ENCODE measurements at regions not wholly inside any gene's neighbourhood (a gene's known extent, or its start where the extent isn't known, plus 50 kb on each side); places are given as distances from the start of the nearest gene placed in this dataset.

DNA sequence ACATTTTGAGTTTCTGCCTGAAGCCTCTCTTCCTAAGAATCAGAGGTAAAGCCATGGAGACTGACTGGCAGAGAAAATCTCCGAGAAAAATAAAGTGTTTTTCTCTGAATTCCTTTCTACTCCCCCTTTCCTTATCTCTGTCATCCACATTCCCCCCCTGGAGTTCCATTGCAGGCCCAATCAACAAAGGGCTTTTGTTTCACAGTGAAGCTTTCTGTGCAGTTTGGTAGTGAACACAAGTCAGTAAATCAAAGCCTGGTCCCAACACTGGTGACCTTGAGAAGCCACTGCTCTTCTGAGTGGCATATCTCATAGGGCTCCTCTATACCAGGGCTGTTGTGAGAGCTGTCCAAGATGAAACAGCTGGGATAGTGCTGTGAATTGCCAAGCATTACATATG is 228.4 kb downstream of the SEC16B start:
- H3K4me2 ChIP-seq (ENCODE audit: extremely low read depth, insufficient read depth, low read length) = no peak overlapping the region
- no peaks in the 10 kb centered on the region for H3K27me3 ChIP-seq (ENCODE audit: control insufficient read depth, insufficient read depth, low read length)
- no peak for TF ChIP-seq EZH2 (IDR thresholded peaks at IDR 0.05; ENCODE audit: low read length, missing control alignments)
- TF ChIP-seq, protein P1, sequence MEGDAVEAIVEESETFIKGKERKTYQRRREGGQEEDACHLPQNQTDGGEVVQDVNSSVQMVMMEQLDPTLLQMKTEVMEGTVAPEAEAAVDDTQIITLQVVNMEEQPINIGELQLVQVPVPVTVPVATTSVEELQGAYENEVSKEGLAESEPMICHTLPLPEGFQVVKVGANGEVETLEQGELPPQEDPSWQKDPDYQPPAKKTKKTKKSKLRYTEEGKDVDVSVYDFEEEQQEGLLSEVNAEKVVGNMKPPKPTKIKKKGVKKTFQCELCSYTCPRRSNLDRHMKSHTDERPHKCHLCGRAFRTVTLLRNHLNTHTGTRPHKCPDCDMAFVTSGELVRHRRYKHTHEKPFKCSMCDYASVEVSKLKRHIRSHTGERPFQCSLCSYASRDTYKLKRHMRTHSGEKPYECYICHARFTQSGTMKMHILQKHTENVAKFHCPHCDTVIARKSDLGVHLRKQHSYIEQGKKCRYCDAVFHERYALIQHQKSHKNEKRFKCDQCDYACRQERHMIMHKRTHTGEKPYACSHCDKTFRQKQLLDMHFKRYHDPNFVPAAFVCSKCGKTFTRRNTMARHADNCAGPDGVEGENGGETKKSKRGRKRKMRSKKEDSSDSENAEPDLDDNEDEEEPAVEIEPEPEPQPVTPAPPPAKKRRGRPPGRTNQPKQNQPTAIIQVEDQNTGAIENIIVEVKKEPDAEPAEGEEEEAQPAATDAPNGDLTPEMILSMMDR (conservative IDR thresholded peaks at IDR 0.05 in 1 of 2, IDR thresholded peaks at IDR 0.05 in 1 of 2; ENCODE audit: low read depth in 1 of 2, low read length in 2 of 2) = no peak
- H3K79me2 ChIP-seq (ENCODE audit: control insufficient read depth, insufficient read depth, low read length) = no peaks in the 10 kb centered on the region
- H3K9me3 ChIP-seq (ENCODE audit: control insufficient read depth, insufficient read depth, low read depth, low read length) = no peaks in the 10 kb centered on the region
- DNase-seq (ENCODE audit: low read depth in 2 of 2) = no peak
- H3K9ac ChIP-seq (ENCODE audit: insufficient read depth, low read length) = no peak overlapping the region
- H3K4me3 ChIP-seq (replicated peaks in 1 of 4; ENCODE audit: control extremely low read depth in 1 of 4, insufficient read depth in 1 of 4, low read depth in 3 of 4, low read length in 4 of 4) = no peak overlapping the region
- no peak overlapping the region for H2AFZ ChIP-seq (ENCODE audit: low read length)
- no peaks in the 10 kb centered on the region for H3K4me1 ChIP-seq (ENCODE audit: control insufficient read depth, extremely low read depth, insufficient read depth, low read length)
- H3K36me3 ChIP-seq (ENCODE audit: control insufficient read depth, insufficient read depth, low read length) = no peaks in the 10 kb centered on the region
- H4K20me1 ChIP-seq (ENCODE audit: control insufficient read depth, extremely low read depth, insufficient read depth, low read length) = no peaks in the 10 kb centered on the region
- no peak overlapping the region for H3K27ac ChIP-seq (ENCODE audit: insufficient read depth, low read length)

DNA sequence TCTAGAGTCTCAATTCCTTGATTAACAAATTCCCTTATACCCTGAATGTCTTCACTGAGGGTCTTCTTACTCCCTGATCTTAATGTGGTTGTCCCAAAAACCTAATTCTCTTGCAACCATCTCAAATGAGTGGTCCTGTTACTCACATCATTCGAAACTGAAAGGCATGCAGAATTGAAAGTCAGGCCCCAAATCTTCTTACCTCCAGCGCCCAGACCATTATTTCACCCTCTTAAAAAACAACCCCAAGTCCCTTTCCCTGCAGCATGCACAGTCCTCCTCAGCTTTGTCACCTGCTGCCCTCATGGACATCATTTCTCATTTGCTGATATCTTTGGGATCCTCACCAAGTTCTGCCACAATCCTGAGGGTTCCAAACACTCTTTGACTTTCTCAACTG is 230.1 kb downstream of the SEC16B start:
- H2AFZ ChIP-seq (ENCODE audit: low read length) = no peak overlapping the region
- no peak overlapping the region for H3K4me3 ChIP-seq (replicated peaks in 1 of 4; ENCODE audit: control extremely low read depth in 1 of 4, insufficient read depth in 1 of 4, low read depth in 3 of 4, low read length in 4 of 4)
- H3K9me3 ChIP-seq (ENCODE audit: control insufficient read depth, insufficient read depth, low read depth, low read length) = no peaks in the 10 kb centered on the region
- H3K4me1 ChIP-seq (ENCODE audit: control insufficient read depth, extremely low read depth, insufficient read depth, low read length) = no peaks in the 10 kb centered on the region
- TF ChIP-seq EZH2 (IDR thresholded peaks at IDR 0.05; ENCODE audit: low read length, missing control alignments) = no peak
- TF ChIP-seq, protein P1 (conservative IDR thresholded peaks at IDR 0.05 in 1 of 2, IDR thresholded peaks at IDR 0.05 in 1 of 2; ENCODE audit: low read depth in 1 of 2, low read length in 2 of 2) = no peak
- no peaks in the 10 kb centered on the region for H3K79me2 ChIP-seq (ENCODE audit: control insufficient read depth, insufficient read depth, low read length)
- no peaks in the 10 kb centered on the region for H3K36me3 ChIP-seq (ENCODE audit: control insufficient read depth, insufficient read depth, low read length)
- no peak overlapping the region for H3K27ac ChIP-seq (ENCODE audit: insufficient read depth, low read length)
- DNase-seq (ENCODE audit: low read depth in 2 of 2) = no peak
- no peak overlapping the region for H3K9ac ChIP-seq (ENCODE audit: insufficient read depth, low read length)
- H3K27me3 ChIP-seq (ENCODE audit: control insufficient read depth, insufficient read depth, low read length) = no peaks in the 10 kb centered on the region
- no peak overlapping the region for H3K4me2 ChIP-seq (ENCODE audit: extremely low read depth, insufficient read depth, low read length)
- H4K20me1 ChIP-seq (ENCODE audit: control insufficient read depth, extremely low read depth, insufficient read depth, low read length) = no peaks in the 10 kb centered on the region

DNA sequence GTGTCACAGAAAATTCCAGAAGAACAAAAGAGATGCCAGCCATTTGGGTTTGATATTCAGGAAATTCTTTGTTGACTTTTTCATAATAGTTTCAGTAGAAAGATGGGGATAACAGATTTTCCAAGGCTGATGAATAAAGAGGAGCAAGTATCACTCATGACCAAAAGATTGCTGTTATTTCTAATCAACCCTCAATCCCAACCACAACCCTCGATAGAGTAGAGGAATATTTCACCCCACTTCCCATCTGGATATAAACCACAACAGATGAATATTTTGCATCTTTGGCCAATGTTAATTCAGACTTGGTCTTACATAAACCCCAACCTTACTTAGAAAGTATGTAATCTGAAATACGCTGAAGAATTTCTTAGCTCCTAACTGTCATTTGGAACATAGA is 232.4 kb downstream of the SEC16B start:
- no peak overlapping the region for H2AFZ ChIP-seq (ENCODE audit: low read length)
- peak in 1 of 2 donors; percentile 5 for DNase-seq (ENCODE audit: low read depth in 2 of 2)
- no peaks in the 10 kb centered on the region for H4K20me1 ChIP-seq (ENCODE audit: control insufficient read depth, extremely low read depth, insufficient read depth, low read length)
- no peaks in the 10 kb centered on the region for H3K27me3 ChIP-seq (ENCODE audit: control insufficient read depth, insufficient read depth, low read length)
- no peak overlapping the region for H3K27ac ChIP-seq (ENCODE audit: insufficient read depth, low read length)
- no peak overlapping the region for H3K9ac ChIP-seq (ENCODE audit: insufficient read depth, low read length)
- H3K4me2 ChIP-seq (ENCODE audit: extremely low read depth, insufficient read depth, low read length) = no peak overlapping the region
- no peak for TF ChIP-seq EZH2 (IDR thresholded peaks at IDR 0.05; ENCODE audit: low read length, missing control alignments)
- TF ChIP-seq, protein P1 (conservative IDR thresholded peaks at IDR 0.05 in 1 of 2, IDR thresholded peaks at IDR 0.05 in 1 of 2; ENCODE audit: low read depth in 1 of 2, low read length in 2 of 2) = no peak
- no peak overlapping the region for H3K4me3 ChIP-seq (replicated peaks in 1 of 4; ENCODE audit: control extremely low read depth in 1 of 4, insufficient read depth in 1 of 4, low read depth in 3 of 4, low read length in 4 of 4)
- no peaks in the 10 kb centered on the region for H3K79me2 ChIP-seq (ENCODE audit: control insufficient read depth, insufficient read depth, low read length)
- H3K9me3 ChIP-seq (ENCODE audit: control insufficient read depth, insufficient read depth, low read depth, low read length) = no peaks in the 10 kb centered on the region
- no peaks in the 10 kb centered on the region for H3K4me1 ChIP-seq (ENCODE audit: control insufficient read depth, extremely low read depth, insufficient read depth, low read length)
- H3K36me3 ChIP-seq (ENCODE audit: control insufficient read depth, insufficient read depth, low read length) = no peaks in the 10 kb centered on the region
